ENCODE measurements at regions not wholly inside any gene's neighbourhood (a gene's known extent, or its start where the extent isn't known, plus 50 kb on each side); places are given as distances from the start of the nearest gene placed in this dataset.
"Not testable (repeated sequence)": the region's sequence is repeated elsewhere in the genome, so short reads cannot be mapped to it uniquely, and the experiment has no call there.

DNA sequence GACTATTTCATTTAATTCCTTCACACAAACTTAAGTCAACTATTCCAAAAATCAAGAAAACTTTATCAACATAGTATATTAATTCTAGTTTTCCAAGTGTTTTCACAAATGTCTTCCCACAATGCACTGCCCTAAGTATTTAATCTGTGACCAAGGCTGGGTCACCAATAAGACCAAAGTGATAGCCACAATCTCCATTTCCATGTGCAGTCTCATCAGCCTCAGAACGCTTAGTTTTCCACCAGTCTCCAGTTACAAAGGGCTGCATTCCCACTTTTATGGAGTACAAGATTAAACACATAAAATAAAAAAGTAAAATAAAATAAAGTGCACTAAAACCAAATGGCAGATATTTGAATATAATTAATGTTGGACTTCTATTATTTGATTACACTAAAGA is 371.6 kb upstream of the CCNH start:
- H3K9me3 ChIP-seq (ENCODE audit: control insufficient read depth, low read length) = no peaks in the 10 kb centered on the region
- H3K4me1 ChIP-seq (ENCODE audit: control insufficient read depth, insufficient read depth, low read length, poor library complexity, severe bottlenecking) = no peaks in the 10 kb centered on the region
- no peak for DNase-seq
- H3K4me3 ChIP-seq (ENCODE audit: insufficient read depth, low read depth, low read length, poor library complexity, severe bottlenecking) = no peak overlapping the region
- H3K27ac ChIP-seq (ENCODE audit: insufficient read depth, low read length, poor library complexity, severe bottlenecking) = no peak overlapping the region
- H3K27me3 ChIP-seq (replicated peaks; ENCODE audit: control insufficient read depth, insufficient read depth, low read length, poor library complexity, severe bottlenecking) = peaks cover 5% of the 10 kb centered on the region
- no peaks in the 10 kb centered on the region for H3K36me3 ChIP-seq (ENCODE audit: control insufficient read depth, insufficient read depth, low read length)

DNA sequence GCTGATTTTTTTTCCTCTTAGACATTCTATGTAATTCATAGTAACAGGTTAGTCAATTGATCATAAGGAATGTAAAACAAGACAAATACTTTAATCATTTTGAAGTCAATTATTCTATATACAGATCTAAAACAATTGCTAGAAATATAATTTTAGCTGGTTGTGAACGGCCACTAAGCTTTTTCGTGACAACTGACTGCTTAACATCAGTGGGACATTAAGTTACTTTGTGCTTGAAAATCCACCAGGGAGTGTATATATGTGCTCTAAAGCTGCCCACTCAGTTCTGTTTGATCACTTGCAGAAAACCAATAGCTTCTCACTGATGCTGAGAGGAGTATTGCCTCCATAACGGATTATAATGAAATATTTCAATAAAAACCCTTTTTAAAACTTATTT is 370.2 kb upstream of the CCNH start:
- Histone ChIP-seq H3K4me3 (ENCODE audit: insufficient read depth, low read depth, low read length, poor library complexity, severe bottlenecking) (no peak overlapping the region), H3K36me3 (ENCODE audit: control insufficient read depth, insufficient read depth, low read length) (no peaks in the 10 kb centered on the region), H3K27ac (ENCODE audit: insufficient read depth, low read length, poor library complexity, severe bottlenecking) (no peak overlapping the region), H3K9me3 (ENCODE audit: control insufficient read depth, low read length) (no peaks in the 10 kb centered on the region), H3K27me3 (replicated peaks; ENCODE audit: control insufficient read depth, insufficient read depth, low read length, poor library complexity, severe bottlenecking) (peaks cover 5% of the 10 kb centered on the region), H3K4me1 (ENCODE audit: control insufficient read depth, insufficient read depth, low read length, poor library complexity, severe bottlenecking) (no peaks in the 10 kb centered on the region)
- no peak for DNase-seq

DNA sequence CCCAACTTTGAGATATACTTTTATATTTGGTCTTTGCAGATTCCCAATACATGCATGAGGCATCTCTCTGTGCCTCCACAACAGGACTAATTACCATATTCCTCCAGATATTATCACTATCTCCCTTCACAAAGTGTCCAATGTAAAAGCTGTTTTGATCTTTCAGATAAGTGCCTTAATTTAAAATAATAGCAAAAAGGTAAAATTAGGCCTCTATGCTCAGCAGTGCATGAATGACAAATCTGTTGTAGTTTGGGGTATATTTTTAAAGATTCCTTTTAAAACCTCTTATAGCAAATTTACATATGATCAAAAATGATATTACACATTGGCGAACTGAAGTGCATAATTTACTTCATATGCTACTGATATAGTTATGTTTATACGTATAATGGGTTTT is 369.2 kb upstream of the CCNH start:
- H3K36me3 ChIP-seq (ENCODE audit: control insufficient read depth, insufficient read depth, low read length) = no peaks in the 10 kb centered on the region
- no peaks in the 10 kb centered on the region for H3K4me1 ChIP-seq (ENCODE audit: control insufficient read depth, insufficient read depth, low read length, poor library complexity, severe bottlenecking)
- peaks cover 5% of the 10 kb centered on the region for H3K27me3 ChIP-seq (replicated peaks; ENCODE audit: control insufficient read depth, insufficient read depth, low read length, poor library complexity, severe bottlenecking)
- no peak overlapping the region for H3K27ac ChIP-seq (ENCODE audit: insufficient read depth, low read length, poor library complexity, severe bottlenecking)
- H3K9me3 ChIP-seq (ENCODE audit: control insufficient read depth, low read length) = no peaks in the 10 kb centered on the region
- no peak for DNase-seq
- H3K4me3 ChIP-seq (ENCODE audit: insufficient read depth, low read depth, low read length, poor library complexity, severe bottlenecking) = no peak overlapping the region

DNA sequence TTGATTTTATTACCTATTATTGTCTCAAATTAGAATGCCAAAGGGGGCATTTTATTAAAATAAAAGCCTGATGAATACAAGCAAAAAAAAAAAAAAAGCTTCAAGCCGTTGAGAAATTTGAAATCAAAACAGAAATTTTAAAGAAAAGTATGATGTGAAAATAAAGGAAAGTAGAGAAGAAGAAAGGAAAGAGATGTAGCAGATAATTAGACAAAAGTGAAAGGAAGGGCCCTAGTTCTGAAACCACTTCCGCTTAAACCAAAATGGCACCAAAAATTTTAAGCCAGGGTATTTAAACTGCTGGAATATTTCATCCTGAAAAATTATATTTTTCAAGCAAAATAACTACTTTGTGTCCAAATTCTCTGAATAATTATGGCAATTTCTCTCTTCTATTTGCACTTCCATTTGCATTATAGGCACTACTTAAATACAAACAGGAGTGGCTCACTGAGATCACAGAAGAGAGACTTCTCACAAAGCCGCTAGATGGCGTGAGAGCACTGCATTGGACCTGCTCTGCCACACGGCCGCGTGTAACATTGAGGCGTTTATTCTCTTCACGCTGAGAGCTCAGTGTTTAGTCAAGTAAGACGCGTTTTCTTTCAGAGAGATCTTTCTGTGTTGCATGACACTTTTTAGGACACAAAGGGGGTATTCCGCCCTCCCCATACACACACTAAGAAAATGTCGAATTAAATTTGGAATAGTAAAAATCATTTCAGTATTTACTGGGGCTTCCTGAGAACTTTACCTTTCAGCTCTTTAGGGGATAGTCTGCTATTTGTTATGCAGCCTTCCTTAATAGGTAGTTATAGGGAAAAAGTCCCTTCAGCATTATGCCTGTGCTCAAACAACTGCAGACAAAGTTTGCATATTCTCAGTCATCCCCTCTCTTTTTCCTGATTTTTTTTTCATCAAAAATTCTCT is 368.4 kb upstream of the CCNH start:
- H3K27ac ChIP-seq (ENCODE audit: insufficient read depth, low read length, poor library complexity, severe bottlenecking) = no peak overlapping the region
- H3K9me3 ChIP-seq (ENCODE audit: control insufficient read depth, low read length) = no peaks in the 10 kb centered on the region

DNA sequence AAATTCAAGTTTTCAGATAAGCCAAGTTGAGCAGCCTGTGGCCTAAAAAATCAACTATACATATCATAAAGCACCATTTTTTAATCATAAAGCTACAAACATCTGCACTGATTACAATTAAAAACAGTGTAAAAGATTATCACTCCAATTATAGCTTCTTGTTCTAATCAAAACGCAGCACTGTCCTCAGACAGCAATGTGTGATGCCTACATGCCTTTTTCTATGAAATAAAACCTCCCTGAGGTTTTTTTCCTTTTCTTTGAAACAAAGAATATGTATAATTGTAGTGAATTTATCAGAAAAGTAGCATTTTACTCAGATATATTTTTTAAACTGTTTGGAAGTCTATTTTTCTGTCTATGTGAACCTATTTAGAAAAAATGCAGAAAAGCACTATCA is 366.1 kb upstream of the CCNH start:
- DNase-seq = no peak
- Histone ChIP-seq H3K4me1 (ENCODE audit: control insufficient read depth, insufficient read depth, low read length, poor library complexity, severe bottlenecking) (no peaks in the 10 kb centered on the region), H3K9me3 (ENCODE audit: control insufficient read depth, low read length) (no peaks in the 10 kb centered on the region), H3K27ac (ENCODE audit: insufficient read depth, low read length, poor library complexity, severe bottlenecking) (no peak overlapping the region), H3K27me3 (replicated peaks; ENCODE audit: control insufficient read depth, insufficient read depth, low read length, poor library complexity, severe bottlenecking) (peaks cover 5% of the 10 kb centered on the region), H3K4me3 (ENCODE audit: insufficient read depth, low read depth, low read length, poor library complexity, severe bottlenecking) (no peak overlapping the region), H3K36me3 (ENCODE audit: control insufficient read depth, insufficient read depth, low read length) (no peaks in the 10 kb centered on the region)

More for the DNA sequence above, 368.4 kb upstream of the CCNH start:
- H3K27me3 ChIP-seq (replicated peaks; ENCODE audit: control insufficient read depth, insufficient read depth, low read length, poor library complexity, severe bottlenecking) = peaks cover 5% of the 10 kb centered on the region
- H3K4me3 ChIP-seq (ENCODE audit: insufficient read depth, low read depth, low read length, poor library complexity, severe bottlenecking) = no peak overlapping the region
- no peaks in the 10 kb centered on the region for H3K4me1 ChIP-seq (ENCODE audit: control insufficient read depth, insufficient read depth, low read length, poor library complexity, severe bottlenecking)
- no peaks in the 10 kb centered on the region for H3K36me3 ChIP-seq (ENCODE audit: control insufficient read depth, insufficient read depth, low read length)
- DNase-seq = peak; percentile 37 to 61 (median 47)

DNA sequence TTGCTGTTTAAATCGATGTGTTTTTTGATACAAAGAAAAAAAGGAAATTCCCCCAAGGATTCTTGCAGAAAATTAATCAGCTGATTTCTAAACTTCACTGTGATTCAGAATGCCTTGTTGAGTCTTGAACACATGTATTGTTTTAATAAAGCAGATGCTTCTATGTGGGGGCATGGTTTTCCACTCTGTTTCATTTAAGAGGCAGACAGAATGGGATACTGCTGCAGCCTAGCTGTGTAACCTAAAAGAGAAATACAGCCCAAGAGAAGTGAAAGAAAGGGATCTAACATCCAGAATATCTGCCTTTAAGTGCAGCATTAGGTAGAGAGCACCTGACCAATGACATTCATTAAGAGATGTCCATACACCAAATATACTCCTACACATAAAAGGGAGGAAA is 365.1 kb upstream of the CCNH start:
- H3K4me1 ChIP-seq (ENCODE audit: control insufficient read depth, insufficient read depth, low read length, poor library complexity, severe bottlenecking) = no peaks in the 10 kb centered on the region
- no peak overlapping the region for H3K4me3 ChIP-seq (ENCODE audit: insufficient read depth, low read depth, low read length, poor library complexity, severe bottlenecking)
- H3K27ac ChIP-seq (ENCODE audit: insufficient read depth, low read length, poor library complexity, severe bottlenecking) = no peak overlapping the region

DNA sequence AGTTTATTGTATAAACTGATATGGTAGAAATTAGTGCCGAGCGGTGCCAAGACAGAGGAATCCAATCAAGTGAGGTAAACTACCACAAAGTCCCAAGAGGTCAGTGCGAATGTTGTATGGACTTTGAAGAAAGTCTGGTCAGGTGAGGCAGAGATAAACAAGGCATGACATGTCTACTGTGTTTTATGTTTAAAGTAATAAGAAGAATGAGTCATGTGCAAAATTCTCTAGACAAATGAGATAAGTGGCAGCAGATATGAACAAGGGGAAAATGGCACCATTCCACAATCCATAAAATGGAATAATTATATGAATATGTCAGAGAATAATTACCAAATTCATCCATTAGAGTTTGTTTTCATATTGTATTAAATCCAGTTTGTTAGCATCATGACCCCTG is 364.1 kb upstream of the CCNH start:
- H3K4me3 ChIP-seq (ENCODE audit: insufficient read depth, low read depth, low read length, poor library complexity, severe bottlenecking) = no peak overlapping the region
- no peaks in the 10 kb centered on the region for H3K36me3 ChIP-seq (ENCODE audit: control insufficient read depth, insufficient read depth, low read length)
- no peaks in the 10 kb centered on the region for H3K4me1 ChIP-seq (ENCODE audit: control insufficient read depth, insufficient read depth, low read length, poor library complexity, severe bottlenecking)
- no peak for DNase-seq
- no peaks in the 10 kb centered on the region for H3K27me3 ChIP-seq (replicated peaks; ENCODE audit: control insufficient read depth, insufficient read depth, low read length, poor library complexity, severe bottlenecking)
- no peak overlapping the region for H3K27ac ChIP-seq (ENCODE audit: insufficient read depth, low read length, poor library complexity, severe bottlenecking)
- H3K9me3 ChIP-seq (ENCODE audit: control insufficient read depth, low read length) = no peaks in the 10 kb centered on the region

More for the DNA sequence above, 365.1 kb upstream of the CCNH start:
- H3K27me3 ChIP-seq (replicated peaks; ENCODE audit: control insufficient read depth, insufficient read depth, low read length, poor library complexity, severe bottlenecking) = peaks cover 4% of the 10 kb centered on the region
- H3K9me3 ChIP-seq (ENCODE audit: control insufficient read depth, low read length) = no peaks in the 10 kb centered on the region
- H3K36me3 ChIP-seq (ENCODE audit: control insufficient read depth, insufficient read depth, low read length) = no peaks in the 10 kb centered on the region
- DNase-seq = no peak

DNA sequence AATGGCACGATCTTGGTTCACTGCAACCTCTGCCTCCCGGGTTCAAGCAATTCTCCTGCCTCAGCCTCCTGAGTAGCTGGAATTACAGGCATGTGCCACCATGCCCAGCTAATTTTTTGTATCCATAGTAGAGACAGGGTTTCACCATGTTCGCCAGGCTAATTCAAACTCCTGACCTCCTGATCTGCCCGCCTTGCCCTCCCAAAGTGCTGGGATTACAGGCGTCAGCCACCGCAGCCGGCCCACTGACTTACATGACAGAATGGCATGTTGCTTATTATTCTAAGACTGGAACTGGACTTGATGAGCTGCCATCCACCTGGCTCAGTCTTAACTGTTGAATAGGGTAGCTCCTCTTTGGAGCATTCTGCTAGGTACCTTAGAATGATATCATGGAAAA is 363.6 kb upstream of the CCNH start:
- DNase-seq; H3K27ac ChIP-seq (ENCODE audit: insufficient read depth, low read length, poor library complexity, severe bottlenecking); H3K36me3 ChIP-seq (ENCODE audit: control insufficient read depth, insufficient read depth, low read length); H3K4me3 ChIP-seq (ENCODE audit: insufficient read depth, low read depth, low read length, poor library complexity, severe bottlenecking); H3K27me3 ChIP-seq (replicated peaks; ENCODE audit: control insufficient read depth, insufficient read depth, low read length, poor library complexity, severe bottlenecking); H3K9me3 ChIP-seq (ENCODE audit: control insufficient read depth, low read length); H3K4me1 ChIP-seq (ENCODE audit: control insufficient read depth, insufficient read depth, low read length, poor library complexity, severe bottlenecking): not testable (repeated sequence)

DNA sequence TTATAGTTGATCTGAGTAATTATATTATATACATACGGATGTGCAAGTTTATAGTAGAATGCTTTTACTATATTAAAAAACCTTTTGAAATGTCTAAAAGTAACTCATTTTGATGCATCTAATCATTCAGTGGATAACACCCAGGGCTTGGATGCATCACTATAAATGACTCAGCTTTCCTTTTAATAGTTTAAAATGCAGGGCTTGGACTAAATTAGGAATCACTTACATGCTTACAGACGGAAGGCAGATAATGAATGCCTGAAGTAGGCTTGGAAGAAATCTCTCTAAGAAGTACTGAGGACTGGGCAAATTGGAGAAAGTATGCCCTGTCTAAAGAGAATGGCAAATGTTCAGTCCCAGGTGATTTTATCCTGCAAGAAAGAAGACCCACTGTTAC is 362.5 kb upstream of the CCNH start:
- no peaks in the 10 kb centered on the region for H3K27me3 ChIP-seq (replicated peaks; ENCODE audit: control insufficient read depth, insufficient read depth, low read length, poor library complexity, severe bottlenecking)
- no peak for DNase-seq

DNA sequence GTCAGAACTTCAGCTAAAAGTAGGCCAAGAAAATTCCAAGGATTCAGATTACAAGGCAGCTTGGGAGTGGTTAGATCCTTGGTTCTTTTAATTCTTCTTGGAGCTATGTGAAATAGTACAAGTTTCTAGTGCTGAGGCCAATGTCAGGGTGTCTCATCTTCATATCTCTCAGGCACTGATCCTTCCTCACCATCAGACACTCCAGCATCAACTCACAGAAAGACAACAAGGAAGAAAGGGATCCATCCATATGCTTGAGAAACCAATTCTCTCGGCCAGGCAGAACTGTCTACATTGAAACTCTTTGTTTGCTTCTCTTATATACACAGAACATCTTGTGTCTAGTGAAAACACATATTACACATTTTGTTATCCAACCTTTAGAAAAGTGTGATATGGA is 362.1 kb upstream of the CCNH start:
- Histone ChIP-seq H3K4me3 (ENCODE audit: insufficient read depth, low read depth, low read length, poor library complexity, severe bottlenecking) (no peak overlapping the region), H3K36me3 (ENCODE audit: control insufficient read depth, insufficient read depth, low read length) (no peaks in the 10 kb centered on the region), H3K27ac (ENCODE audit: insufficient read depth, low read length, poor library complexity, severe bottlenecking) (no peak overlapping the region), H3K4me1 (ENCODE audit: control insufficient read depth, insufficient read depth, low read length, poor library complexity, severe bottlenecking) (no peaks in the 10 kb centered on the region), H3K27me3 (replicated peaks; ENCODE audit: control insufficient read depth, insufficient read depth, low read length, poor library complexity, severe bottlenecking) (no peaks in the 10 kb centered on the region), H3K9me3 (ENCODE audit: control insufficient read depth, low read length) (no peaks in the 10 kb centered on the region)
- no peak for DNase-seq

More for the DNA sequence above, 362.5 kb upstream of the CCNH start:
- H3K4me3 ChIP-seq (ENCODE audit: insufficient read depth, low read depth, low read length, poor library complexity, severe bottlenecking) = no peak overlapping the region
- H3K9me3 ChIP-seq (ENCODE audit: control insufficient read depth, low read length) = no peaks in the 10 kb centered on the region
- no peaks in the 10 kb centered on the region for H3K4me1 ChIP-seq (ENCODE audit: control insufficient read depth, insufficient read depth, low read length, poor library complexity, severe bottlenecking)
- H3K27ac ChIP-seq (ENCODE audit: insufficient read depth, low read length, poor library complexity, severe bottlenecking) = no peak overlapping the region
- H3K36me3 ChIP-seq (ENCODE audit: control insufficient read depth, insufficient read depth, low read length) = no peaks in the 10 kb centered on the region

All from effector memory CD4-positive, alpha-beta T cell (primary cell).